ENCODE measurements at regions not wholly inside any gene's neighbourhood (a gene's known extent, or its start where the extent isn't known, plus 50 kb on each side); places are given as distances from the start of the nearest gene placed in this dataset.

DNA sequence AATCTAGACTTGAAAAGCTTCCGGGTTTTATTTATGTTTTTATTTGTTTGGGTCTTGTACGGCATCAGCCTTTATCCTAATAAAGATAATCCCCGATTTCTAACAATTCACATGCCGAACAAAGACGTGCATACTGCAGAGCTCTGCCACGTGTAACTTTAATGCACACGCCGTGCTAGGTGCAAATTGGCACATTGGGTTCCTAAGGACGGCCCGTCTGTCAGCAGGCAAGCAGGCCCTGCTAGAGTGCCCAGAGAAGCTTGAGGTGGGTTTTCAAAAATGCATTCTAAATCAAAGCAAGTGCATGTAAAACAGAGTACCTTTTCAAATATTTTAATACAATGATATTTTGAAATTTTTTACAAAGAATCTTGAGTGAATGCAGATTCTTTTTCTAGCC, 806.4 kb upstream of the POU3F3 start:
- Histone ChIP-seq H2BK5ac (ENCODE audit: low read depth, low read length) (no peak overlapping the region), H3K79me2 (ENCODE audit: control insufficient read depth in 1 of 2, insufficient read depth in 2 of 2, low read length in 2 of 2) (no peaks in the 10 kb centered on the region), H3K36me3 (ENCODE audit: control insufficient read depth in 2 of 4, insufficient read depth in 4 of 4, low read length in 3 of 4) (no peaks in the 10 kb centered on the region), H4K5ac (ENCODE audit: insufficient read length, low read depth, low read length) (no peak overlapping the region), H2BK12ac (ENCODE audit: low read depth, low read length) (no peak overlapping the region), H4K91ac (replicated peaks; ENCODE audit: insufficient read length, low read length) (no peak overlapping the region), H3K14ac (ENCODE audit: insufficient read length) (no peak overlapping the region), H3K18ac (ENCODE audit: extremely low read depth, low read length) (no peak overlapping the region), H3K9me3 (ENCODE audit: insufficient read depth in 2 of 2, low read depth in 1 of 2, low read length in 1 of 2) (no peaks in the 10 kb centered on the region), H2BK20ac (ENCODE audit: low read length) (no peak overlapping the region), H3K9ac (replicated peaks in 1 of 4; ENCODE audit: extremely low read depth in 1 of 4, low read depth in 3 of 4, low read length in 3 of 4) (no peak overlapping the region), H3K79me1 (ENCODE audit: low read depth, low read length) (no peaks in the 10 kb centered on the region), H4K8ac (ENCODE audit: extremely low read depth, insufficient read depth, low read length) (no peak overlapping the region), H2AFZ (ENCODE audit: low read length) (no peak overlapping the region), H3K23me2 (ENCODE audit: low read depth, low read length) (no peaks in the 10 kb centered on the region; the same call in 1 of the 2 replicates), H3K27me3 (replicated peaks in 1 of 4; ENCODE audit: control insufficient read depth in 3 of 4, extremely low read depth in 1 of 4, insufficient read depth in 3 of 4, low read length in 3 of 4) (no peaks in the 10 kb centered on the region), H3K4me3 (ENCODE audit: extremely low read depth in 1 of 4, insufficient read depth in 2 of 4, low read depth in 3 of 4, low read length in 4 of 4) (no peak overlapping the region), H3K4me2 (ENCODE audit: insufficient read depth in 1 of 2, low read depth in 2 of 2, low read length in 2 of 2) (no peak overlapping the region), H3K23ac (ENCODE audit: insufficient read length) (no peak overlapping the region), H3K4ac (replicated peaks; ENCODE audit: insufficient read length, low read depth, low read length) (no peak overlapping the region), H4K20me1 (replicated peaks in 1 of 2; ENCODE audit: control insufficient read depth in 1 of 2, insufficient read depth in 2 of 2, low read length in 2 of 2) (no peaks in the 10 kb centered on the region), H2BK120ac (replicated peaks; ENCODE audit: low read depth, low read length) (no peak overlapping the region), H3K4me1 (replicated peaks in 1 of 4; ENCODE audit: control insufficient read depth in 3 of 4, insufficient read depth in 4 of 4, low read length in 3 of 4) (peaks cover 0 to 2% (median 1%) of the 10 kb centered on the region in 4 experiments; a peak in 2 of 7 replicates), H2BK15ac (ENCODE audit: low read length) (no peak overlapping the region), H3K27ac (ENCODE audit: low read depth, low read length) (no peak overlapping the region), H3K56ac (replicated peaks; ENCODE audit: insufficient read length, low read depth, low read length) (no peak overlapping the region), H2AK5ac (ENCODE audit: low read depth, low read length) (no peak overlapping the region)
- ChIA-PET CTCF (ENCODE audit: partially characterized antibody) (interaction anchor here (0.6 kb wide), 1 partner anchor 349 kb away, joined by 4 read pairs; no protein-coding TSS in a partner anchor), POLR2A (ENCODE audit: partially characterized antibody) (interaction anchor here (0.7 kb wide), 1 partner anchor 90 kb away, joined by 3 read pairs; no protein-coding TSS in a partner anchor)
- FAIRE-seq (no peak), DNase-seq (ENCODE audit: low read depth in 1 of 2, low spot score in 2 of 2) (no peak)
- TF ChIP-seq GTF2F1 (IDR thresholded peaks at IDR 0.05; ENCODE audit: borderline replicate concordance, low read depth, low read length) (no peak), SP2 (IDR thresholded peaks at IDR 0.05; ENCODE audit: low read length) (no peak), SP4 (IDR thresholded peaks at IDR 0.05; ENCODE audit: low read length) (no peak), SIN3A (conservative IDR thresholded peaks at IDR 0.05 in 1 of 2, IDR thresholded peaks at IDR 0.05 in 1 of 2; ENCODE audit: low read depth in 1 of 2, low read length in 2 of 2) (no peak), EP300 (IDR thresholded peaks at IDR 0.05; ENCODE audit: borderline replicate concordance in 1 of 2, low read depth in 2 of 2, low read length in 2 of 2) (no peak), TAF1 (IDR thresholded peaks at IDR 0.05; ENCODE audit: low read depth, low read length) (no peak), RNF2 (IDR thresholded peaks at IDR 0.05; ENCODE audit: borderline replicate concordance, low read depth, low read length, missing control alignments, poor library complexity, severe bottlenecking) (no peak)
- 92% methylated on average over 10 of the region's 10 CpGs; no CpG with 5 or more reads in 1 of the 2 experiments for WGBS, 2 experiments (ENCODE audit: extremely low coverage in 1 of 2, insufficient coverage in 1 of 2, insufficient read length in 1 of 2, insufficient replicate concordance in 2 of 2, low coverage in 1 of 2, low lambda C conversion rate in 2 of 2, missing lambda C conversion rate in 1 of 2)

Data from H1 (cell line).